HL-60 (cell line): ENCODE measurements at regions not wholly inside any gene's neighbourhood (a gene's known extent, or its start where the extent isn't known, plus 50 kb on each side); places are given as distances from the start of the nearest gene placed in this dataset.

Experiments used
- CTCF ChIP-seq: IDR thresholded peaks from one replicate; pipeline ENCODE4 v1.5.1; 2011; ENCODE audit warnings: low read length, control low read depth, inconsistent platforms; ENCODE audit not compliant: insufficient read depth
- GABPA ChIP-seq: IDR thresholded peaks from 2 replicates; pipeline ENCODE4 v1.6.1; 2012; ENCODE audit warnings: low read depth
- POLR2AphosphoS5 ChIP-seq: IDR thresholded peaks from 2 replicates; pipeline ENCODE4 v1.6.1; 2012; ENCODE audit warnings: low read depth
- TF ChIP-seq, protein P1 (sequence below): IDR thresholded peaks from 2 replicates; pipeline ENCODE4 v1.6.1; 2012; ENCODE audit warnings: low read depth; ENCODE audit not compliant: insufficient replicate concordance

DNA sequence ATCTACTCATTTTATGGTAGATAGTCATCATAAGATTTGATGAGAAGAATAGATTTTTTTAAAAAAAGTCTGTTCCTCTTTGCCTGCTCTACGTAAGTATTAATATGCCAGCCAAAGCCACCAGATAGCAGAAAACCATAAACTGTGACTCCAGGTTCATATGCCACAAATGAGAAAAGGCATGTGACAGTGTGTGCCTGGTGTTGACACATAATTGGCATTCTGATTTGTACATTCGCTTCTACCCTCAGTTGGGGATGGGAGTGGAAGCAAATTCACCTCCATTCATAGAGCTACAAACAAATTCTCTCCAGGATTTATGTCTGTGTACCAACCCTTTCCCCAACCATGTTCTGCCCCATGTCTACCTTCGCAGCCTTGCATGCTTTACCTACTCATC lies 391.6 kb downstream of the PMP22 start:
- TF ChIP-seq CTCF = no peak
- no peak for TF ChIP-seq POLR2AphosphoS5
- TF ChIP-seq, protein P1, sequence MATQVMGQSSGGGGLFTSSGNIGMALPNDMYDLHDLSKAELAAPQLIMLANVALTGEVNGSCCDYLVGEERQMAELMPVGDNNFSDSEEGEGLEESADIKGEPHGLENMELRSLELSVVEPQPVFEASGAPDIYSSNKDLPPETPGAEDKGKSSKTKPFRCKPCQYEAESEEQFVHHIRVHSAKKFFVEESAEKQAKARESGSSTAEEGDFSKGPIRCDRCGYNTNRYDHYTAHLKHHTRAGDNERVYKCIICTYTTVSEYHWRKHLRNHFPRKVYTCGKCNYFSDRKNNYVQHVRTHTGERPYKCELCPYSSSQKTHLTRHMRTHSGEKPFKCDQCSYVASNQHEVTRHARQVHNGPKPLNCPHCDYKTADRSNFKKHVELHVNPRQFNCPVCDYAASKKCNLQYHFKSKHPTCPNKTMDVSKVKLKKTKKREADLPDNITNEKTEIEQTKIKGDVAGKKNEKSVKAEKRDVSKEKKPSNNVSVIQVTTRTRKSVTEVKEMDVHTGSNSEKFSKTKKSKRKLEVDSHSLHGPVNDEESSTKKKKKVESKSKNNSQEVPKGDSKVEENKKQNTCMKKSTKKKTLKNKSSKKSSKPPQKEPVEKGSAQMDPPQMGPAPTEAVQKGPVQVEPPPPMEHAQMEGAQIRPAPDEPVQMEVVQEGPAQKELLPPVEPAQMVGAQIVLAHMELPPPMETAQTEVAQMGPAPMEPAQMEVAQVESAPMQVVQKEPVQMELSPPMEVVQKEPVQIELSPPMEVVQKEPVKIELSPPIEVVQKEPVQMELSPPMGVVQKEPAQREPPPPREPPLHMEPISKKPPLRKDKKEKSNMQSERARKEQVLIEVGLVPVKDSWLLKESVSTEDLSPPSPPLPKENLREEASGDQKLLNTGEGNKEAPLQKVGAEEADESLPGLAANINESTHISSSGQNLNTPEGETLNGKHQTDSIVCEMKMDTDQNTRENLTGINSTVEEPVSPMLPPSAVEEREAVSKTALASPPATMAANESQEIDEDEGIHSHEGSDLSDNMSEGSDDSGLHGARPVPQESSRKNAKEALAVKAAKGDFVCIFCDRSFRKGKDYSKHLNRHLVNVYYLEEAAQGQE = no peak
- TF ChIP-seq GABPA = no peak
